Stimulated activated CD4-positive, alpha-beta T cell treated with anti-CD3 and anti-CD28 coated beads, Interleukin-1b, Interleukin-23, amount 100 ng/mL, for 24 hours (primary cell): ENCODE measurements at regions not wholly inside any gene's neighbourhood (a gene's known extent, or its start where the extent isn't known, plus 50 kb on each side); places are given as distances from the start of the nearest gene placed in this dataset.
"Not testable (repeated sequence)": the region's sequence is repeated elsewhere in the genome, so short reads cannot be mapped to it uniquely, and the experiment has no call there.

ENCODE experiments used
- DNase-seq, 4 experiments: peaks; one replicate each; pipeline ENCODE4 v3.0.0-alpha.2; 2020; ENCODE audit warnings: low read depth in 4 of 4, low spot score in 1 of 4

DNA sequence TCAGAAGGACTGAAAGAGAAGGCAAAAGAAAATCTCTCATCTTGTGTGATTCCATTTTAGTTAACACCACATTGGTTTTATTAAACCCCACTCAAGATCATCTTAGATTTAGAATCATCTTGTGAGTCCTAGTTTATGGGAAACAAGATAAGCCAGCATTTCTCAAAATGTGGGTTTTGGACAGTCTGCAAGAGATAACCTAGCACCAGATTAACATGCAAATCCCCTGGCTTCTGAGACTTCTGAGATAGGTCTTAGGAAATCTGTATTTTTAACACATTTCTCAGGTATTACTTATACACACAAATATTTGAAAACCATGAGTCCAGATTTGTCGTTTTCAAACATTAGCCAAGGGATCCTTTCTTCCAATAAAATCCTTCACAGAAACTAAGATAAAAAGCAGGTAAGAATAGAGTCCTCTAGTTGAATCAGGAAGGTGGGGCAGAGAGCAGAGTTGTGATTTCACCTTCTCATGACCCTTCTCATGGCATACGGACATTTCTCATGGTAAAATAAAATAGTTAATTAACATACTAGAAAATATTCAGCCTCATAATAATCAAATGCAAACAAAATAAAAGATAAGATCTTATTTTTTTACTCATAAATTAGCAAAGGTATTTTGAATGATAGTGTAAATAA lies 287.2 kb upstream of the FN1 start:
- no peak for DNase-seq

DNA sequence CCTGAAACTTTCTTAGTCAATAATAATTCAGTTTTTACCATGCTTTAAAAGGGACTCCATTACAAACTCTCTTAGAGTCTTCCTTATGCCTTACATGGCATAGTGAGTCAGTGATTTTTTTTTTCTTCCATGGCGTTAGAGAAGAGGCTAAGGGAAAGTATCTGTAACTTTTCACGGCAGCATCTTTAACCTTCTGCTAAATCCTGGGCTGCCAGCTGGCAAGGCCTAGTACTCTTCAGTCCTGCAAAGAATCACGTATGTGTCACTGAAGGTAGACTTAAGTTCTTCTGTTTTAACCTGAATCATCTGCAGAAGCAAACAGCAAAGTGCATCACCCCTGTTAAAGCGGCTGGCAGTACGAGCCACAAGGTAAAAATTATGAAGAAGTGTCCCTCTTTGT lies 286.3 kb upstream of the FN1 start:
- no peak for DNase-seq

DNA sequence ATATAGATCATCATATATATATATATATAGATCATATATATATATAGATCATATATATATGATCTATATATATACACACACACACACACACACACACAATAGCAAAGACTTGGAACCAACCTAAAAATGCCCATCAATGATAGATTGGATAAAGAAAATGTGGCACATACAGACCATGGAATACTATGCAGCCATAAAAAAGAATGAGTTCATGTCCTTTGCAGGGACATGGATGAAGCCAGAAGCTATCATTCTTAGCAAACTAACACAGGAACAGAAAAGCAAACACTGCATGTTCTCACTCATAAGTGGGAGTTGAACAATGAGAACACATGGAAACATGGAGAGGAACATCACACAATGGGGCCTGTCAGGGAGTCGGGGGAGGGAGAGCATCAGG lies 285.6 kb upstream of the FN1 start:
- DNase-seq, result not testable (repeated sequence)

- DNase-seq, result no peak
These were observed 283.0 kb upstream of the FN1 start for GRCh38 chr2:215718890-215719289.

- no peak for DNase-seq
These were observed 282.6 kb upstream of the FN1 start for GRCh38 chr2:215718436-215718835.

- DNase-seq, result no peak
These were observed 281.9 kb upstream of the FN1 start for GRCh38 chr2:215717501-215718381.

DNA sequence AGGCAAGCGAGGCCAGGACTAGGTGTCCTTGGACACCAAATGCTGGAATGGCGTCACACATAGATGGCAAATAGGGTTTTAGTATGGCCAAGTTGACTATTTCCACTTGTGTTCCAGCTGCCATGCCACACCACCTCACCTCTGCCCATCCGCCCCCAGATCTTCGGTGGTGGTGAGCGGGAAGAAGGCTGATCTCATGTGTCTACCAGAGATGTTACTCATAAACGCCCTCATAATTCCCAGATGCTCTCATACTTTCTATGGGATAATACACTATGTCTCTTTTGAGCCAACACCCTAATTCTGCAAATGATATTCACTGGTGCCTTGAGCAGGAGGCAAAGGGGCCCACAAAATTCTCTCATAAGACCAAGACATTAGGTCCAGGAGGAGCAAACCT lies 281.1 kb upstream of the FN1 start:
- DNase-seq, result no peak

DNA sequence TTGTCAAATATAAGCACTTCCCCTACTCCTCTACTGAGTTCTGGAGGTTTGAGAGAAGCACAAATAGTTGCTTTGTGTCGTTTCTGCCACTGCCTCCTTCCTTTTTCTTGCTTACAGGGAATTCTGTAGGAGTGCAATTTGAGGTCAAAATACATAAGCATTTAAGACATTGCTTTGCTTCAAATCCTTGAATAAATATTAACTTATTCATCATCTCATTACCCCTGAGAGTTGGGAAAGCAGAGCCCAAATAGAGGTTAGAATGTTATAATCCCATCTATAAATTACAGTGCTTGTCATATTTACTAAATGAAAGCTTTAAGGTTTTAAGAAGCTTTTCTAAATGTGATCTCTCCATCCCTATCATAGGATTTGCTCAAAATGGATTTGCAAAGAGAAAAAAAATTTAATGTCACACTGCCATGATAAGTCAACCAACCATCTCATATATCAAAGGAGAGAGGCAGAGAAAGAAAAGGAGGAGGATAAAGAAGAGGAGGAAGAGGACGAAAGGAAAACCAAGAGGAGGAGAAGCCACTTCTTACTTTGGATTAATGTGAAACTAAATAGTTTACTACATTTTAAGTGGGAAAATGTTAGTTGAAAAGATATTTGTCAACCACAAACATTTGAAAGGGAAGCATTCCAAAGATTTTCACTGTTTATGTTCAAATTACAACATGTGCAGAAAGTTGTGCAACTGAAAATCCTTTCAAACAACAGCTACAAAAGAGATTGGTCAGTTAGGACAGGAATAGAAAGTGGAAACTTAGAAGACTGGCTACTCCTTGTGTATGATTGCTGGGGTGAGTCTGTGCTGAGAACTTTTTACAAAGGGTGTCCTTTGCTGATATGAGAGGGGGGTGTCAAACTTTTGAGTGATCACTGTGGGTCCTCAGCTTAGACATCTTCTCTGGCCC lies 277.3 kb upstream of the FN1 start:
- DNase-seq, result no peak

DNA sequence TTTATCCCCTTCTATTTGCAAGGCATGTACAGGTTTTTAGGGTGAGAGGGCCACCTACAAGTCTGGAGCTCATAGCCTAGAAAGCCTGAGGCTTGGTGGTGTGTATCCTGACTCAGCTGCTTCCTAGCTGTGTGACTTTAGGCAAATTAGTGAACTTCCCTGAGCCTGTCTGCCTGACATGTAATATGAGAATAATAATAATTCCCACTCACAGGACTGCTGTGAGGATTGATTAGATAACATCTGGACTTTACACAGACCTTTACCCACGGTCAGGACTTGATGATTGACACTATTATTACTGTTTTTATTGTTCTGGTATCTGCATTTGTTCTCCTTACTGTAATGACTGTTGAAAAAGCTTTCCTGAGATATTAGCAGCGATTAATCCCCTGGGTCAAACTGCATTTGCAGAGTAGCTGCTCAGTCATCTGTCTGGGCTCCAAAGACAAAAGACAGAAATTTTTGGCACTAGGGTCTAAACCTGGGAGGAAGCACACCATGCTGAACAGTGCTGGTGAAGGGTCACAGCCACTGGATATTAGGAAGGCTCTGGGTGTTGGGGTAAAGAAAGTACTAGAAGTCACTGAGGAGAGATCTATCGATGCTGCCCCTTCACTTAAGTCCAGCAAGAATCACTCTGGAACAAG lies 276.5 kb upstream of the FN1 start:
- DNase-seq, result no peak

DNA sequence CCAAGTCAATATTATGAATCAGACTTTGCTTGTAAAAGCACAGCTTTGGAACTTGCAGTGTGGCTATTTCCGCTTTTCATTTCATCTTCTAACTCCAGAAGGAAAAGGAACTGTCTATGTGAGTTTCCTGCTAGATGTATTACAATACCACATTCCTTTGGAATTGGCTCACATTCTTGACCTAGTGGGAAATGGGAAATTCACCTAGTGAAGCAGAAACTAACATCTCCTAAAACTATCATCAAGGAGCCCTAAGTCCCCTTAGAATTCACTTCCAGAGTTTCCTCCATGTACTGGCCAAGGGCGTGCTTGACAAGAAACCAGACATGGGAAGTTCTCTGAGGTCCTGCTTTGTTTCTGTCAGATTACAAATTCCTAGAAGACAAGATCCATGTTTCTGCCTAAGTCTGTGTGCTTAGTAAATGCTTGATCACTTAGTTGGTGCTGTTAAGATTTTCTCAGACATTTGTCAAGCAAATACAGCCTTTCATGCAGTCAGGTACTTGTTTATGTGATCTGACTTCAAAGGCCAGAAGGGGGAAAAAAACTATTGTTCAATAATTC lies 275.7 kb upstream of the FN1 start:
- no peak for DNase-seq

- no peak for DNase-seq
These were observed 271.7 kb upstream of the FN1 start for GRCh38 chr2:215707608-215708007.

- DNase-seq, result no peak
These were observed 270.0 kb upstream of the FN1 start for GRCh38 chr2:215705771-215706361.

DNA sequence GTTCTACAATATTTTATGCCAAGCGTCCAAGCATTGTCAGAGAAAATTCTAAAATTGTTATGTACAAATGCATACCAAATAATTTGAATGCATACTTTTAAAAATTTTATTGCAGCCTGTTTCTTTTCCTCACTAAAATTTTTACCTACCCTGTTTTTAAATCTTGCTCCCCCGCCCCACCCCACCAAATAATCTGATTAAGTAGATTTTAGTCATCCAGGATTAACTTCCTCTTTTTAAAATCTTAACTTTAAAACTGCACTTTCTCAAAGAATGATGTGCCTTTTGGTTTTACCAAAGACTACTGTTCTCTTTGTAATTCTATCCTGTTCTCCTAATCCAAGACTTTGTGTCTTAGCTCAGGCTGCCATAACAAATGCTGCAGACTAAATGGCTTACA lies 269.4 kb upstream of the FN1 start:
- DNase-seq, result no peak

DNA sequence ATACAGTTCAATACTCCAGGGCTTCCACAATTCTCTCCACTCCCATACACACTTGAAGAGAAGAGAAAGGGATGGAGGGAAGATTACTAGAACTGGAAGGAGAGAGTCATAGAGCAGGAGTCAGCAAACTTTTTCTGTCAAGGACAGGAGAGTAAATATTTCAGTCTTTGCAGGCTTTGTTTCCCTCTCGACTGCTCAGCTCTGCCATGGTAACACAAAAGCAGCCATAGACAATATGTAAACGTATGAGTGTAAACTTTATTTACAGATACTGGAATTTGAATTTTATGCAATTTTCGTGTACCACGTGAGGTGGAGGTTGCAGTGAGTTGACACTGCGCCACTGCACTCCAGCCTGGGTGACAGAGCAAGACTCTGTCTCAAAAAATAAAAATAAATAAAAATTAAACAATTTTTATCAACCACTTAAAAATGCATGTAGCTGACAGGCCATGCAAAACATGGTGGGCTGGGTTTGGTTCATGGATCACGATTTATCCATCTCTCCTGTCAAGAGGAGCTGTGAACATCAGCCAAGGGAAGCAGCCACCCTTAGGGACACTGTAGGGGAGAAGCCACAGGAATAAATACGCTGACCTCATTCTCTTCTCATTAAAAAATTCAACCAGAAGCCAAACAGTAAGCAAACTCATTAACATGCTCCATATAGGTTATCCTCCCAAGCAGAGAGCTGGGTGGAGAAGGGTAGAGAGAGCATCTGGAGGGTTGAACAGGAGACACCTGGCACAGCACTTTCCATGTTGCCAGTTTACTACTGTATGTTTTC lies 266.4 kb upstream of the FN1 start:
- DNase-seq, result no peak

DNA sequence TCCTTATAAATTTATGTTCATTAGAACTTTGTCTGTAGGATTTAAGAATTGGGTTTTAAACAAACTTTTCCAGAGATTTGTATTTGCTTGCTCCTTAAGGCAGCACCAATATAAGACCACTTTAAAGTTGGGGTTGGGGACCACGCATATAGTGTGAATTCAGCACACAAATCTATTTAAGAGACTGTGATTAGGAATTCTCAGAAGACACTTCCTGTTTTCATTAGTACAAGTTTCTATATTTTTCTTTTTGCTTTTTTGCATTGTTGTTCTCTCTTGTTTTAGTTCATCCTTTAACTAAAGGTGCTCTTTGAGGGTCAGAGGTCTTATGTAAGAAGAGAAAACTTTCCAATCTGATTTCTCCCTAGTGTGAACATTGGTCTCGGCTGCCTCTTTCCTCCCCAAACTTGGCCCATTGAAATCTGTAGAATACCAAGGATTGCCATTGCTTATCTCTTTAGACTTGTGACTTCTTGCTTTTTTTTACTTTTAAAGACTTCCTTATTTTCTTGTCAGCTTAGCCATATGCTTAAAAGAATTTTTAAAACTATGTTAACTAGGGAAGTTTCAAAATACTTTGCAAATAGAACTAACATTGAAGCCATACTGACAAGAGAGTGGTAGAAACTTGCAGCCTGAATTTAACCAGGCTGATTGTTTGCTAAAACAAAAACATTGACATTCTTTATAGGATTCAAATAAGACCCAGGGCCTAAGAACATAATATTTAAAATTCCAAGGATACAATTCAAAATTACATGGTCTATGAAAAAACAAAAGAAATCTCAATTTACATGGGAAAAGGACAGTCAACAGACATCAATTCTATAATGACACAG lies 264.1 kb upstream of the FN1 start:
- DNase-seq, result no peak

DNA sequence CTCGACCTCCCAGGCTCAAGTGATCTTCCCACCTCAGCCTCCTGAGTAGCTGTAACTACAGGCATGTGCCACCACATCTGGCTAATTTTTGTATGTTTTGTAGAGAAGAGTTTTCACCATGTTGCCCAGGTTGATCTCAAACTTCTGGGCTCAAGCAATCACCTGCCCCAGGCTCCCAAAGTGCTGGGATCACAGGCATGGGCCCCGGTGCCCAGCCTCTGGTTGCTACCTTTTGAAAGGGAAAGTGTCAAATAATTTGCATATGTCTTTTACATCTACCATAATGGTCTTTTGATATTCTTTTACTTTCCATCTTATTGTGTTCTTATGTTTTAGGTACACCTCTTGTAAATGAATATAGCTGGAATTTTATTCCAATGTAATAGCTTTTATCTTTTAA lies 263.1 kb upstream of the FN1 start:
- no peak for DNase-seq

GRCh38 chr2:215698566-215698965 lies 262.7 kb upstream of the FN1 start:
- DNase-seq, result no peak

GRCh38 chr2:215697496-215697895 lies 261.6 kb upstream of the FN1 start:
- DNase-seq, result no peak

DNA sequence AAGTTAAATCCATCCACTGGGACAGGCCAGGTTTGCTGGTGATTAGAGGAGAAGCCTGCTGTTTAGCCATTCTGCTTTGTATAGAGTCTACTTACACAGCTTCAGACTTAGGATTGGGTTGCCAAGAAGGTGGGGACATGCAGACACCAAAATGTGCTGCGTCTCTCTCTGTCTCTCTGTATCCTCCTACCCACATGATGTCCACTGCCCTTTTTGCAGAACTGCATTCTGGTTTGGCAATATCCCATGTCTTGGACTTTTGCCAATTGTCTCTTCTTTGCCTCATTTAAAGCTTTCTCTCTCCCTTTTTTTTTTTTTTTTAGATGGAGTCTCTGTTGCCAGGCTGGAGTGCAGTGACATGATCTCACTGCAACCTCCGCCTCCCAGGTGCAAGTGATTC lies 261.1 kb upstream of the FN1 start:
- no peak for DNase-seq
